ENCODE measurements at regions not wholly inside any gene's neighbourhood (a gene's known extent, or its start where the extent isn't known, plus 50 kb on each side); places are given as distances from the start of the nearest gene placed in this dataset.
"Not testable (repeated sequence)": the region's sequence is repeated elsewhere in the genome, so short reads cannot be mapped to it uniquely, and the experiment has no call there.

GRCh38 chr20:26373066-26373465 is 676.4 kb upstream of the ZNF337 start:
- TF ChIP-seq RARB (CRISPR knock-in tag; IDR thresholded peaks at IDR 0.05); PATZ1 (CRISPR knock-in tag; IDR thresholded peaks at IDR 0.05; ENCODE audit: borderline replicate concordance): not testable (repeated sequence)

Data from SK-N-SH treated with all-trans-retinoic acid at 6 μM for 48 hours (cell line).